GM19324 (cell line): ENCODE measurements at regions not wholly inside any gene's neighbourhood (a gene's known extent, or its start where the extent isn't known, plus 50 kb on each side); places are given as distances from the start of the nearest gene placed in this dataset.
"Not testable (repeated sequence)": the region's sequence is repeated elsewhere in the genome, so short reads cannot be mapped to it uniquely, and the experiment has no call there.

Experiments
- ATAC-seq: cut with Tn5 transposase; IDR thresholded peaks from one replicate; pipeline ENCODE4 v1.9.1; 2021; ENCODE audit warnings: mild to moderate bottlenecking, moderate library complexity; ENCODE audit not compliant: unreplicated experiment, low FRiP score

DNA sequence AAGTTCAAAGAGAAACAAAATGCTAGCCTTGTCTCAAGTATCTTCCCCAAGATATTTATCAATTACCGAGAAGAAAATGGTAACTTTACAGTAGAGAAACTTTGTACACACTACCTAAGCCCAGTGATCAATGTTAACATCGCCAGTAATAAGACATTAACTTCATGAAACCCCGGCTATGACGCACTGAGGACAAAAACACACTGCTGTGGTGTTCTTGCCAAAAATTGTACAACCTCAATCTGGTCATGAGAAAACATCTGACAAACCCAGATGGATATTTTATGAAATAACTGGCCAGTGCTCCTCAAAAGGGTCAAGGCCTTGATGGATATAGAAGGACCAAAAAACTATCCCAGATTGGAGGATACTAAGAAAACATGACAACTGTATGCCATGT is 85.5 kb upstream of the DTNBP1 start:
- ATAC-seq, result no peak

DNA sequence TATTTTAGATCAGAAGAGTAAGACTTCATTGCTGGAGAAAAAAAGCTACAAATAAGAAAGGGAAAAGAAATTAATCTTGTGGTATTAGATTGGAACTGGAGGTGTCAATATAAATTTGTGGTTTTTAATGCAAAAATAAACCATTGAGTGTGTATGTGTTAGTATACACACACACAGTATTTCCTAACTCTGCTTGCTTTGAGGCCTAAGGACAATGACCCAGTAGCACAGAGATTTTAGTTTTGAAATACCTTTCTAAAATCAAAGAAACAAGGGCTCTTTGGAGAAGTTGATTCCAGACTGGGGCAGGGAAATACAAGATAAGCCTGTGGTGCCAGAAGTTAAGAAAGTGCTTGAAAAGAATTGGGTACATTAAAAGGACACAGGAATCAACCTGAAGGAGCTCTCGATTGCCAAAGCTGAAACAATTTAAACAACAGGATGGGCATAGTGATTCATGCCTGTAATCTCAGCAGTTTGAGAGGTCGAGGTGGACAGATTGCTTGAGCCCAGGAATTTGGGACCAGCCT is 84.6 kb upstream of the DTNBP1 start:
- ATAC-seq, result no peak

DNA sequence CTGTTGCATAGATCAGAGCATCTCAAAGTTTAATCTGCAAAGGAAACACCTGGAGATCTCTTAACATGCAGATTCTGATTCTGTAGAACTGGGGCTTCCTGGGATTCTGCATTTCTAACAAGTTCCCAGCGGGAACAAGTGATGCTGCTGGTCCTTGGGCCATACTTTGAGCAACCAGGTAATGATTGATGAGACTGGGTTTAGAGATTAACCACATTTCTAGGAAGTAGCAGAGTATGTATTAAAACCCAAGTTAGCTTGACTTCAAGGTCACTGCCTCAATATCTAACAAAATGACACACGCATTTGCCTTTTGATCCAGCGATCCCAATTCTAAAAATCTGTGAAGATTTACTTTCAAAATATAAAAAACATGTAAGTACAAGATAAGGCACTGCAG is 83.0 kb upstream of the DTNBP1 start:
- no peak for ATAC-seq

DNA sequence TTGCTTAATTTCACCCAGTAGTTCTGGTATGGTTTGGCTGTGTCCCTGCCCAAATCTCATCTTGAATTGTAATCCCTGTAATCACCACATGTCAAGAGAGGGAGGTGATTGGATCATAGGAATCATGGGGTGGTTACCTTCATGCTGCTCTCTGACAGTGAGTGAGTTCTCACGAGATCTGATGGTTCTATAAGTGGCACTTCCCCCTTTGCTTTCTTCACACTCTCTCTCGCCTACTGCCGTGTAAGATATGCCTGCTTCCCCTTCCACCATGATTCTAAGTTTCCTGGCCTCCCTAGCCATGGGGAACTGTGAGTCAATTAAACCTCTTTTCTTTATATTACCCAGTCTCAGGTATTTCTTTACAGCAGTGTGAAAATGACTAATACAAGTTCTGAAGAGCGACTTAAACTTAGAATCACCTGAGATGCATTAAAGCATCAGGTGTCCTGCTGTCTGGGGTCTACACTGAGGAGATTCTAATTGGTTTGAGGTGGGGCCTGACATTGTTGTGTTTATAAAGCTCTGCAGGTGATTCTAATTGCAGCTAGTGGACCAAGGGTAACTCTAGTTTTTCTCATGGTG is 82.1 kb upstream of the DTNBP1 start:
- no peak for ATAC-seq

DNA sequence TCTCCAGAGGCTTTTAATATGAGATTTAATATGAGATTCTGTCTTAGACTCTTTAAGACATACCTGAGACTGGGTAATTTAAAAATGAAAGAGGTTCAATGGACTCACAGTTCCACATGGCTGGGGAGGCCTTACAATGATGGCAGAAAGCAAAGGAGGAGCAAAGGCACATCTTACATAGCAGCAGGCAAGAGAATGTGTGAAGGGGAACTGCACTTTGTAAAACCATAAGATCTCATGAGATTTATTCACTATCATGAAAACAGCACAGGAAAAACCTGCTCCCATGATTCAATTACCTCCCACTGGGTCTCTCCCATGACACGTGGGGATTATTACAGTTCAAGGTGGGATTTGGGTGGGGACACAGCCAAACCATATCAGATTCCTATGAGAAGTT is 79.2 kb upstream of the DTNBP1 start:
- not testable (repeated sequence) for ATAC-seq

DNA sequence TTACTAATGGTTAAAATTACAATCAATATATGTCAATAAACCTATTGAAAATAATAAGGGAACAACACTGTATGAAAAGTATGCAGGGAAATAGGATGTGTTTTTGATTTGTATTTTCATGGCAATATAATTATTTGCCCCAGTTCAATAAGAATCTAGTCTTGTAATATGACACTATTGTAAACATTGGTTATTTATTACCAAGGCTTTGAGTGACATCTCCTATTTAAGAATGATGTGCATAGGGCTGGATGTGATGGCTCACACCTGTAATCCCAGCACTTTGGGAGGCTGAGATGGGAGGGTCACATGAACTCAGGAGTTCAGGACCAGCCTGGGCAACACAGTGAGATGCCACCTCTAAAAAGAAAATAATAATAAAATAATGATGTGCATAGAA is 78.6 kb upstream of the DTNBP1 start:
- no peak for ATAC-seq

DNA sequence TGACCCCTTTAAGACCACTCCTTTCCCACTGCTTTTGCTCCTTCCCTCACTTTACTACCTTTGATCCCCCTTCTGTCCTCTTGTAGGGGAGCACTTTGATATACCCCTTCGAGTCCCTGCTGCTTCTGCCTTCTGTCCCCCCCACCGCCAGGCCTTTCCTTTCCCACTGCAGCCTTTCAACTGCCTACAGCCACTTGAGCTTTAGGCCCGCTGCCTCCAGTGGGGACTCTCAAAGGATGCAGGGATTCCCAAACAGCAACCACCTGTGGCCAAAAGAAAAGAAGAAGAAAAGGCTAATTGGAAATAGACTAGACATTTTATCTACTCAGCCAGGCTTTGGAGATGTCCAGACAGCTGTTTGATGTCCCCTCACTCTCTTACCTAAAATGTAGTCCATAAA is 77.0 kb upstream of the DTNBP1 start:
- ATAC-seq, result no peak

DNA sequence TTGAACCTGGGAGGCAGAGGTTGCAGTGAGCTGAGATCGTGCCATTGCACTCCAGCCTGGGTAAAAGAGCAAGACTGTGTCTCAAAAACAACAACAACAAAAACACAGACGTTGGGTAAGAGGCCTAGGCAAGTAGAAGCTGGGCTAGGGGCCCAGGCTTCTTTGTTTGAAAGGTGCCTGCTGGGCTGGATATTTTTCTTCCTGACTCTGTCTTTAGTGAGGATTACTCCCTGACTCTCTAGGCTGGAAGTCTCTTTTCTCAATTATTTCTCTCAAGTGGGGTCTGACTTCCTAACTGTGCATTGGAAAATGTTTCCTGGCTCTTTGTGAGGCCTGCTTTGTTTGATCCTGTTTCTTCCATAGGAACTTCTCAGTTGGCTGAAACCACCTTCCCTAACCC is 76.5 kb upstream of the DTNBP1 start:
- ATAC-seq, result no peak

DNA sequence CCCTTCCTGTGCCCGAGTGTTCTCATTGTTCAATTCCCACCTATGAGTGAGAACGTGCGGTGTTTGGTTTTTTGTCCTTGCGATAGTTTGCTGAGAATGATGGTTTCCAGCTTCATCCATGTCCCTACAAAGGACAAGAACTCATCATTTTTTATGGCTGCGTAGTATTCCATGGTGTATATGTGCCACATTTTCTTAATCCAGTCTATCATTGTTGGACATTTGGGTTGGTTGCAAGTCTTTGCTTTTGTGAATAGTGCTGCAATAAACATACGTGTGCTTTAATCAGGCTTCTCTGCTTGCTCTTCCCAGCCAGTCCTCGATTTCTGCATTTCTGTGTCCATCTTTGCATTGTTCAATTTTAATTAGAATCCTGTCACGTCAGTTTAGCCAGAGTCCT is 75.4 kb upstream of the DTNBP1 start:
- ATAC-seq, result not testable (repeated sequence)

DNA sequence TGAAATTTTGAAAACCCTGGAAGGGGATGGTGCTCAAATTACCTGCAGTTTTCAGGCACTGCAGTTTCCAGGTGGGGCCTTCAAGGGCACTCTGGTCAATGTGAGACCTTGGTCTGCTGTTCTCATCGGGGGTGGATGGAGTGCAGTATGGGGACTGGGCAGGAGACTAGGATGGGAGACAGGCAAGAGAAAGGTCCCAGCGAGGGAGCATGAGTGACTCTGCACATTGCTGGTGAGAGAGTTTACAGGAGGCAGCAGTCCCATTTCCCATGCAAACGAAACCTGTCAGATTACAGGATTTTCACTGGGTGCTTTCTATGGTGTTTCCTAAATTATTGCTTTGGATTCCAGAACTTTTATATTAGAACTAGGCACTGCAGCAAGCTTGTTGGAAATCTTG is 73.5 kb upstream of the DTNBP1 start:
- ATAC-seq, result no peak

DNA sequence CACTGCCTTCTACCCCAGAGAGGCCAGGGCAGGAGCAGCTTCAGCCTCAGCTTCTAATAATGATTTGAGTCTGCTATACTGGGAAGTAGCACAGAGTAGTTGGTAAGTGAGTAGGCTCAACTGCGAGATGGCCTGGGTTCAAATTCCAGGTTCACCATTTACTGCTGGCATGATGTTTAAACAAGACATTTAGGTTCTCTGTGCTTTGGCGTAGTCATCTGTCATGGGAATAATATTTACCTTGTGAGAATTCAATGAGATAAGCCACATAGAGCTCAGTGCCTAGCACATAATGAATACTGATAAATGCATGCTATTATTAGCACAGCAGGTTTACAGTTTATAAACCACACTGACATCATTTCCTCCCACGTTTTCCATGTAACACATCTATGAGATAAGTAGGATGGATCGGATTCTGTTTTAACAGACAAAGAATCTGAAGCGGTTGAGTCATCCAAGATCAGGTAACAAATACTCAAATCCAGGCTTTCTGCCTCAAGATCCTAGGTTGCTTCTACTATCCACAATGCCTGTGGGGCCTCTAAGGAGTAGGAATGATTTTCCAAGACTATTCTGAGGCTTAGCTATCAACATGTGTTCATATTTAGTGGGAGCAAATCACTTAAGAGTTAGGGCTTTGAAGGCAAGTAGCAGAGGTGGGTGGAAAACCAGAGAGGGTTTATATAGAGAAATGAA is 72.9 kb upstream of the DTNBP1 start:
- ATAC-seq, result no peak

DNA sequence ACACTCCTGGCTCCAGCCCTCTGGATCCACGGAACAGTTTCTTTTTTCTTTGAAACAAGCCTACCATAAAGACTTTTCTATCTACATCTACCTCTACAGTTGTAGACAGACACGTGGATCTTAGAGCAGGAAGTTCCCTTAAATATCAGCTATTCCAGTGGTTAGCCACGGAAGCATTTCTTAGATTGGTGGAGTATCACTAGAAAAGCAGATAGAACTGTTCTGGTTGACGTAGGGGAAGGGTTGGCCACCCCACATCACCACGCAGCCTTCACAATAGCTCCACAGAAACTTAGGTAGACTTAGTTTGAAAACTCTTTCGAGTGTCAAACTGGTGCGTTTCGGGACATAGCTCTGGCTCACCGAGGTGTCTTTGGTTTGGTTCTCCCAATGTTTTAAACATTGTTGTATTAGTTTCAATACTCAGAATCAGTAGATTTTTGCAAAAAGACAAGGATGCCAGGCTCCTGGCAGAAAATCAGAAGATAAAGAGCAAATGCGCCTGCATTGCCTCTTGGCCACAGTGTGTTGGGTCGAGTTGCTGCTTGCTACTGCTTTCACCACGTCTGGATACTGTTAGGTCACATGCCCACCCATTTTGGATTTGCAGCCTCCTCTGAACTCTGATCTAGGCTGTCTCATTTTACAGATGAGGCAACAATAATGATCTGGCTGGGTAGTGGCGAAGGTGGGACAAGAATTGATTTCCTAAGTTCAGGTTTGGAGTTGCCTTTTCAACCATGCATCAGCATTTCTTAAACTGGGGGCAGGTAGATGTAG is 71.5 kb upstream of the DTNBP1 start:
- no peak for ATAC-seq

DNA sequence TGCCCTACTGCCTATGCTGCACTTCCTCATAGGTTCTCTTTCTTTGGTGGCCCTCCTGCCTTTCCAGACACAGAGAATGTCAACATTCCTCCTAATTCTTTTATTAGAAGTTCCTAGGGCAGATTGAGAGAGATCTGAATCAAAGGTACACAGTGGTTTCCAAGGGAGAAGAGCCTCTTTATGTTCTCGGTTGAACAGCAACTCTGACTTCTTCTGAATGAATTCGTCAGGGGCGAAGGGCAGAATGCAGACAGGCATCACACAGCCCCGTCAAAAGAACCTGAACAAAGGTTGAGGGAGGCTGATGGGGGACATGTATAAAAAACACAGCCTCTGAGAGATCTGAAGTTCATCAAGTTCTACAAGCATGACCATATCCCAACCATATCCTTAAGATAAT is 68.1 kb upstream of the DTNBP1 start:
- no peak for ATAC-seq

DNA sequence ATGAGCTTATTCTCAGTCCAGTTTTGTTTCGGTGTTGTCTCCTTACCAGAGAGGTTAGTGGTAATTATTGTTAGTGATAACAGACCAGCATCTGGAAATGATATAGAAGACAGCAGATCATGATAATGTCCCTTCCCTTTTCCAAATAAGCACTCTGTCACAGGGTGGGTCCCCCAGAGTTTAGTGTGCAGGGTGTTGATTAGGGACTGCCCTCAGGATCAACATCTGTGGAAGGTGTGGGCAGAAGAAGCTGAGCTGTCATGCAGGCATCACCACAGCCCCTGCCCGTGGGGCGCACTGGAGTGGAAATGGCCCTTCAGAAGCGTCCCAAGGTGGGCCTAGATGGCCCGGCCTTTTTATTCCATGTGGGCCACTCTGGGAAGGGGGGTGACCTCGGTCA is 67.6 kb upstream of the DTNBP1 start:
- no peak for ATAC-seq

DNA sequence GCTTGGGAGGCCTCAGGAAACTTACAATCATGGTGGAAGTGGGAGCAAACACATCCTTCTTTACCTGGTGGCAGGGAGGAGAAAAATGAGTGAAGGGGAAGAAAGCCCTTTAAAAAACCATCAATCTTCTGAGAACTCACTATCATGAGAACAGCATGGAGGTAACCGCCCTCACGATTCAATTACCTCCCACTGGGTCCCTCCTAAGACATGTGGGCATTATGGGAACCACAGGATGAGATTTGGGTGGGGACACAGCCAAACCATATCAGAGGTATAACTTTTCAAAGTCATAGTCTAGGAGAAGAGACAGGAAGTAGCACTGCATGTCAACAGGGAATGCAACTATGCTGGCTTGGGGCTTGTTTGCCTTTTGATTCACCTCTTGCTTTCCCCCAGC is 59.9 kb upstream of the DTNBP1 start:
- no peak for ATAC-seq

DNA sequence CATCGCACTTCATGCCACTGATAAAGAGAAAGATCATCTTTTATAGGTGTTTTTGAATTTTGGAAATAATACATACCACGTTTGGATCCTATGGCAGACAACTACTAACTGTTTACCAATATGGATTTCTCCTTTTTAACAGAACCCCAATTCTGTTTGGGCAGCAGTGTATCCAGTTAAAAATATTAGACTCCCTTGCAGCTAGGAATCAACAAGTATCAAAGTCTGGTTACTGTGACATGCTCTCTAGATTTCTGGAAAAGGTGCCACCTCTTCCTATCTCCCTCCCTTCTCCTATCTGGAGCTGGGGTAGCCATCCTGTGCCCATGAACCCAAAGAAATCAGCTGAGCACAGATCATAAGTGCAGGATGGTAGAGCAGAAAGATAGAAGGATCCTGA is 54.1 kb upstream of the DTNBP1 start:
- no peak for ATAC-seq

DNA sequence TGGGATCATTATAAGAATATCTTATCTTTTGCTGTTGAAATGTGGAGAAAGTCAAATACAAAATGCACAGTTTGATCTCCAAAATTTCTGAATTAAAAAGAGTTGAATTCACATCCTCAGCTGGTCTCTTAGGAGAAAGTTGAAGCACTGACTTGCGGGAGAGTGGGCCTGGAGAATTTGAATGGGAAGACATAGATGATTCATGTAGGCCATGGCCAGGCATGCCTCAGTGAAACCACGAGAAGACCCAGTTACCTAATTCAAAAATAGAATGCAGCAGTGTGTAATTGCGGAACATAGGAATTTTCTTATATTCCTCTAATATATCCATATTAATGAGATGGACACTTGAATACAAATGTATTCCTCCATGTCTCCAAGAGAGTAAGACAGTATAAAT is 53.0 kb upstream of the DTNBP1 start:
- ATAC-seq, result no peak

DNA sequence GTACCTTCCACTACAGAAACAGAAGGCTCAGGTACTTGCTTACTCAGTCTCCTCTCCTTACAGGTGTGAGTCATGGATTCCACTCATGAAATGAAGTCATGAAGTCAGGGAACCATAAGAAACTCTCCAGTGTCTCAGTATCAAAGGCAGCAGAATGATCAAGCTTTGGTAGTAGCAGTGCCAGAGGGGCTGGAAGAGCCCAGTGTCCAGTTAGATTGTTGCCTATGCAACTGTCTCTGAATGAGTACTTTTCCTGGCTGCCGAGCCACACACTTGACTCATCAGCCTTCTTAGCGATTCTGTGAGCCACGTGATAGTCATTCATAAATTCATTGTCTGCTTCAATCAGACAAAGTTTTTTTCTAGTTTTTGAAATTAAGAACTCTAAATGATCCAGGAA is 52.2 kb upstream of the DTNBP1 start:
- no peak for ATAC-seq

DNA sequence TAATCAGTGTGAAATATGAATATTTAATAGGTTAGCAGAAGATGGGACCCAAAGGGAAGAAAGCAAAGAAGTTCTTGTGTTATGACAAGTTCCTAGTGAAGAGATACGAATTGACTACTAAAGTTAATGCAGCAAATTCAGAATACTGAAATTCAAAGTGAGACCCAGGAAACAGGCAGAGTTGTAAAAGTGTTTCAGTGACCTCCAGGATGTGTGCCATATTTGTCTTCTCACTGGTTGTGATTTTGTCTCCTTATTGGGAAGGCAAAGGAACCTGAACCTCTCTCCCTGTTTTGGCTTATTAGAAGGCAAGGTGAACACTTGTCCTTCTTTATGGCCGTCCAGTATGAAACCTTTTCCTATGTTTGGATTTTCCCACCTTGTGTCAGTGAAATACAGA is 51.8 kb upstream of the DTNBP1 start:
- ATAC-seq, result no peak

DNA sequence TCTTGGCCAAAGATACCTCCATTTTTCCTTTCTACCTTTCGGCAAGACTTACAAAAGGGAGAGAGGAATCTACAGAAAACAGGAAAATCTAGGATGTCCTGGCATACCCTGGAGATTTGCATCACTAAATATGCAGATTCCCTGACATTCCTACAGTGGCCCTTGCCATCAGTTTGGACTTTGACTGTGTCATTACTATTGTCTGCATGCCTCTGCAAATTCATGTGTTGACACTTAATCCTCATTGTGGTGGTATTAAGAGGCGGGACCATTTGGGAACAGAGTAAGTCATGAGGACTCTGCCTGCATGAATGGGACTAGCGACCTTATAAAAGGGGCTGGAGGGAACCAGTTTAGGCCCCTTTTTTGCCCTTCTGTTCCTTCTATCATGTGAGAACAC is 50.5 kb upstream of the DTNBP1 start:
- no peak for ATAC-seq

DNA sequence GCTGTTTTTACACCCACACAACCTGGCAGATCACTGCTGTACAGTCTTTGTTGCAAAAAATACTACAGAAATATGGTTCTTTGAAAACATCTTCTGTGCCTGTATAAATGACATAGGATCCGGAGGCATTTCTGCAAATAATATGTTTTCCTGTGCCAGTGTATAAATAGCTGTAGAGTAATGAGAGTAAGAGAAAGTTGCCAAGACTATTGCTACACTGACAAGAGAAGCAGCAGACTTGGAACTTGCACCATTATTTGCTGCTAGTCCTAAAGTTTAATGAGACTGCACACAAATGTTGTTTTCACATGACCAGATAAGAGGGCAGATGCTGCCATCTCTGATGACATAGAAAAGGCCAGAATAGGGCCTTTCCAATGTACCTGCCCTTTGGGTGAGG is 50.0 kb upstream of the DTNBP1 start:
- ATAC-seq, result no peak
